NCI-H2227 (cell line): ENCODE measurements at regions not wholly inside any gene's neighbourhood (a gene's known extent, or its start where the extent isn't known, plus 50 kb on each side); places are given as distances from the start of the nearest gene placed in this dataset.

Experiments
- DNase-seq: peaks from one replicate; lab custom pipeline; 2025; ENCODE audit not compliant: unreplicated experiment; lab: John Stamatoyannopoulos, UW

DNA sequence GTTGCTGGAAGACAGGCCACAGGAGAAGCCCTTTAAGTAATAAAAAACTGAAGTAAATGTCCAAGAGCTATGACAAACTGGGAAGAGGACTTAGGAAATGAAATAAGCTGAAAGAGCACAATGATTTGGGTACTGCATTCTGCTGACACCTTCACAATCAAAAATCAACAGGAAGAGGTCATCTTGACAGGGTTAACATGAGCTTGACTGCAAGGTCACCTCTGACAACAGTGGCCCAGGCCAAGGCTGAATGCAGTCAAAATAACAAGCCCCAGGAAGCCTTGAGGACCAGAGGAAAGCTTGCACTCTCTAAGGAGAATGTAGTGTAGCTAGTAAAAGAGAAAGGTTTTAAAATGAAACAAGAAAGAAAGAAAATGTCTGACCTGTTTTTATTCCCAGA lies 179.3 kb downstream of the SEC16B start:
- no peak for DNase-seq

DNA sequence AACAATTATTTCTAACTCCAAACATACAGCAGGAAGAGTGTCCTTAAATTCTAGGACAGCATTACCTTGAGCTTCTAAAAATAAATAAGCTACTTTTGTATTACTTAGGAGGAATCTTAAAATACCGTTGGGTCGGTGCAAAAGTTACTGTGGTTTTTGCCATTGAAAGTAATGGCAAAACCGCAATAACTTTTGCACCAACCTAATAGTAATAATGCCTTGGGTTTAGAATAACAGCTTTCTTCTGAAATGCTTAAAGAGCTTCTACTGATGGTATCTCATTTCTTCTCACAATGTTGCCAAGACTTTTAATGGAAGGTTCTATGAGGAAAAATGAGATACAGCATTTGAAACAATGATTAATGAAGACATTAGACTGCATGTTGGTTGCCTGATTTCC lies 179.9 kb downstream of the SEC16B start:
- DNase-seq, result no peak

DNA sequence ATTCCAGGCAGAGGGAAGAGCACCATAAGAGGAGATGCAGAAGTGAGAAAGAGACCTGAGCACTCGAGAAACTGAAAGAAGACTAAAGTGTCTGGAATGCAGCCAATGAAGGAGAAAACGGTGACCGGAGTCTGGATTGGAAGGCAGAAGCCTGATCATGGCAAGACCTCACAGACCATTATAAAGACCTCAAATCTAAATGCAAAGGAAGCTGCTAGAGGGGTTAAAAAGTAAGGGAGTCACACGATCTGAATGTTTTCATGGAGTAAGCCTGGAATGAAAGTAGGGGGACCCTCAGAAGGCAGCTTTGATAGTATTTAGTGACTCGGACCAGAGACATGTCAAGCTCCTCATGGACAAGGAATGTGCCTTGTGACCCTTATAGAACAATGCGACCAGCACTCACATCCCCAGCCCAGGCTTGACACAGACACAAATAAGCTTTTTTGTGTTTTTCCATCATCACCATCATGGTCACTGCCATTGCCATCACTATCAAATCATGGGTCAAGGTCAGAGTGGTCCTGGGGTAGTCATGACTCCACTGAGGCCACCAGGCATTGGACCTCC lies 183.6 kb downstream of the SEC16B start:
- DNase-seq, result no peak

DNA sequence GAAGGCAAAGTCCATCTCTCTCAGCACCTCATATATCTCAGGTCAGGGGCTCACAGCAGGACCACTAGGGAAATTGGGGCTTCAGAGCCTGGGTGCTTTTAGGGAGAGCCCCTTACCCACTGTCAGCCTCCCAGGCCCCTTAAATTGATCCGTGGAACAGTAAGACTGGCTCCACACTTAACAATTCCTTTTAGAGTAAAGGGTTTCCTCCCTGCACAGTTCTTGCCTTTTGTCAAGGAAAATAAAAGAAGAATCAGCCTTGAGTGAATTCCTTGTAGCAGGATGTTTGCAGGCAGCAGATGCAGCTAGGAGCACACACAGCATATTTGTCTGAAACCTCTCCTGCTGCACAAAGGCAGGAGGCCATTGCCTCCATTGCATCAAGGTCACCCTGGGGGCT lies 184.9 kb downstream of the SEC16B start:
- no peak for DNase-seq

DNA sequence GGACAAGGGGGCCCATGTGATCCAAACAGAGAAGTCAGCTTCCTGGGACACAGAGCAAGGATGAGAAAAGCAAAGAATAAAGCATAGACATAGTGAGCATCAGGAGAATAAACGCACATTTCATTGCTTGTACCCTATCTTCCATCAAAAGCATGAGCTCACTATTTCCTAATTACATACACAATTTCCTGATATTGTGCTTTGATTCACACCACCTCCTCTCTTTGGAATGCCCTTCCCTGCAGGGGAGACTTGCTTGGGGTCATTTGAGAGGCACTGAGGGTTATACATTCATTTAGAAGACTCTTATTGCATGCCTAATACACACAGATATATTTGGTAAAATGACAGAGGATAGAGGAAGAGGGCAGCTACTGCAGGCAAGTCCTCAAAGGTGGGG lies 185.4 kb downstream of the SEC16B start:
- DNase-seq, result no peak

DNA sequence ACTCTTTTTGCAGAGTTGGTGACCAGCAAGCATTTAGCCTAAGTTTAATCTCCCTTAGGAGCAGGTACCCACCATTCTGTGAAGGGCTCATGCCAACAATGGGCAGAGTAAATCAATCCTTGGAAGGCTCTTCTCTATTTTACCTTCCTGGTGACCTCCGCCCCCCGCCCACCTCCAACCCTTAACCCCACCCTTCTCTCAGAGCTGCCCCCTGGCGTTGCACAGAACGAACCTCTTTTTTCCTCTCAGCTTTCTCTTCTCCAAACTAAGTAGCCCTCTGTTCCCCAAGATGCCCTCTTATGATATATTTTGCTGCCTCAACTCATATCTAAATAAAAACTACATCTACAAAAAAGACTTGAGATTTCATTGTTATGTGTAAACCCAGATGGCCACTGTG lies 186.8 kb downstream of the SEC16B start:
- DNase-seq, result no peak

DNA sequence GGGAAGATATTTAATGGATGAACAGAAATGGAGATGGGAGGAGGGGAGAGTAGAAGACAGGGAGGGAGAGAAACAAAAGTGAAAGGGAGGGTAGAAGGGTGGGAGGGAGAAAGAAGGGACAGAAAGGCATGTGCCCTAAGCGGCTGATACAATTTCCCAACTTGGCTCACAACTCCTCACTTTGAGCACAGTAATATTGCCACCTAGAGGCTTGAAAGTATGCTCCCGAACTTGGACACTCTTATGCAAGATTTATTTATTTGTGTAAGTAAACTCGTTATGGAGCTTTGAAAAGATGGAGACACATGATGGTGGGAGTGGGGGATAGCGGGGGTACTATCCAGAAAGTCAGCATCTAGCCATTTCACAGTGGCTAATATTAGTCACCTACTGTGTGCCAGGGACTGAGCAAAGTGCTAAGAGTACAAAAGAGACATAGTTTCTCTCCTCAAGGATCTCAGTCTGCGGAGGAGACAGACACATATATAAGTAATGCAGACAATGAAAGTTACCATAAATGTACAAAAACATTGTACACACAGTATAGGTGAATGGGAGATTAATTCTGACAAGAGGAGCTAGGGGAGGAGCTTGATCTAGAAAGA lies 189.7 kb downstream of the SEC16B start:
- peak; percentile 58 for DNase-seq

DNA sequence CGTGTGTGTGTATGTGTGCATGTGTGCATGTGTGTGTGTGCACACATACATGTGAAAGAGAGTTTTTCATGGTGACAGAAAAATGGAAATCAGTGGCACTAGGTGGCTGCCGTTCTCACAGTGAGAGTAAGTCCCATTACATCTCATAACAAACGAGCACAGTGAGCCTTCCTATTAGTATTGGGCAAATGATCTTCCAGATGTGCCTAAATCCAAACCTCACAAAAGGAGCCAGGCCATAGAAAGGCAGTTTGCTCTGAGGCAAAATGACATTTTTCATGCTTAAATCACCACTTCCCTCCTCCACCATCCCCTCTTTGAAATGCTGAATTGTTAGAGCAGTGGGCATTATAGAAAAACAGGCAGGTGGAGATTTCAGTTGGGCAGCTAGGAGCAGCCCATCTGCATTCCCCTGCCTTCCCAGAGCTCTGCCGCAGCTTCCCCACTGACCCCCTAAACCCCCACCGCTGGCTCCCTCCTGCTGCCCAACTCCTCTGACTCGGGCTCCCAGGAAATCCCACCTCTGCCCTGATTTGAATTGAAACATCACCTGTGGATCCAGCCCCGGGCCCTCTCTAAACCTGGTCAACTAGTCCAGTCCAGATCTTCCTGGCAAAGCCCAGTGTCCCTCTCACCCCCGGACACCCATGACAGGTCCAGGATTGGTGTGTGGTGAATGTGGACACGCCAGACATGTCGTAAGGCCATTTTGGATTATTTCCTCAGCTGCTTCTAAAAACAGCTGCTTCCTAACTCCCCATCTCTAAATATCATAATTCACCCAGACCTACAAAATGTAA lies 190.5 kb downstream of the SEC16B start:
- DNase-seq, result no peak

DNA sequence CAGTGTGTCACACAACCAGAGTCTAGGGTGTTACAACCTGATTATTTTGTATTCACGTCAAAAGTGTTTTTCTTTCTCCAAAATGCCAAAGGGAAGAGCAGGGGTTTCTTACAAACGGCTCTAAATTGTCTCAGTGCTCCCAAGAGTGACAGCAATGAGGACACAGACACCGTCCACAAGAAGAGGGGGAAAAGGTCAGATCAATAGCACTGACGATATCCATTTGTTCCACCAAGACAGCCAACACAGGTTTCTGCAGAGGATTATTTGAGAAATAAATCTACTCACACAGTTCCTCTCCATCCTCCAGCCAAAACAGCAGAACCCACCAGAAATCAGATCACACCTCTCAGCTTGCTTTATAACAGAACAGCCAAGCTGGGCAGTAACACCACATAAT lies 193.9 kb downstream of the SEC16B start:
- no peak for DNase-seq

DNA sequence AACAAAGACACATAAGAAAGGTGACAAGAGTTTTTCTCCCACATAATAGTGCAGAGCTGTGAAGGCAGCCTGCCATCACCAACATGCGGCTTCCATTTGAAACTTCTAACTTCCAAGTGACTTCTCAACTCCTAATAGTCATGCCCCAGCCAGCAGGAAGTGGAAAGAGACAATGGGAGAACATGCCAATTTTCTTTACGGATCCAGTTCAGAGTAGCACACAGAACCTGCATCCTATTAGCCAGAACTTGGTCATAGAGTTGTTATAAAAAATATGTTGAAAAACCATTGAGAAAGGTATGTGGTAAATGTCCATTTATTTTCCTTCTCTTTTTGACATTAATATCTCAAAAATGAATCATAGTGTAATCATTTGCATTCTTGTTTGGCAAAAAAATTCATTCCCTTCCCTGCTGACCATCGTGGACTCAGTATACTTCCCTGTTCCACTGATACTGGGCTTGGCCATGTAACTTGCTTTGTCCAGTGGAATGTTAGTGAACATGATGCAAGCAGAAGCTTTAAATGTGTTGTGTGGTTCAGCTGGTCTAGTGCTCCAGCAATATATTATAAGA lies 197.4 kb downstream of the SEC16B start:
- DNase-seq, result no peak

DNA sequence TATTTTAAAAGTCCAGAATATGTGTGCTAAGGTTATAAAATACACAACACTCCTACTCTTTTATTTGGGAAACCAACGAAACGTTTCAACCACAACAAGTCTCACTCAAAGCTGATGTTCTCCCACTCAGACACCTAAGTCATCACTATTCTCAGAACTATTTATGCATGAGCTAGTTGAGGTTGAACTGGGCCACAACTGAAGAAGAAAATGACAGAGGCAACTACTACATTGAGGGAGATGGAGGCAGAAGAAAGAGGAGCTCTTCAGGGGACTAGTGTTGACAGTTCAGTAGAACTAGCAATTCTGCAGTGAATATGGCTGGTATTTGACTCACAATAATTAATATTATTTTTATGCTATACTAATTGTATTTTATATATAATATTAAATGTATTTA lies 198.2 kb downstream of the SEC16B start:
- DNase-seq, result no peak

DNA sequence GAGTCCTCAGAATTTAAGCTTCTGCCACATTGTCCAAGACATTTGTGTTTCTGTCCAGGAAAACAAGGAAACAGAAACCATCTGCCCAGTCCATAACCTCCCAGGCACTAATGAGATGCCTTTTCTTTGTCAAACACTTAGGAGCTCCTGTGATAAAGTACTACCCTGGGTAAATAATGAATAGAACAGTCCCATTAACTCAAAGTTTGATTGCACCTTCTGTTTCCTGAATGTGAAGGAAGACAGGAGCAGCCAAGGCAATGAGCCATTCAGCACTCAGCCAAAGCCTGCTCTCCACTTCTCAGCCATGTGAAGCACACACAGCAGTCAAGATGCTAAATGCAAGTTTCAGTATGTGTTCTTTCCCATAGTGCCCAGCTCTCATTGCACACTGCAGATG lies 199.8 kb downstream of the SEC16B start:
- DNase-seq, result peak; percentile 12

DNA sequence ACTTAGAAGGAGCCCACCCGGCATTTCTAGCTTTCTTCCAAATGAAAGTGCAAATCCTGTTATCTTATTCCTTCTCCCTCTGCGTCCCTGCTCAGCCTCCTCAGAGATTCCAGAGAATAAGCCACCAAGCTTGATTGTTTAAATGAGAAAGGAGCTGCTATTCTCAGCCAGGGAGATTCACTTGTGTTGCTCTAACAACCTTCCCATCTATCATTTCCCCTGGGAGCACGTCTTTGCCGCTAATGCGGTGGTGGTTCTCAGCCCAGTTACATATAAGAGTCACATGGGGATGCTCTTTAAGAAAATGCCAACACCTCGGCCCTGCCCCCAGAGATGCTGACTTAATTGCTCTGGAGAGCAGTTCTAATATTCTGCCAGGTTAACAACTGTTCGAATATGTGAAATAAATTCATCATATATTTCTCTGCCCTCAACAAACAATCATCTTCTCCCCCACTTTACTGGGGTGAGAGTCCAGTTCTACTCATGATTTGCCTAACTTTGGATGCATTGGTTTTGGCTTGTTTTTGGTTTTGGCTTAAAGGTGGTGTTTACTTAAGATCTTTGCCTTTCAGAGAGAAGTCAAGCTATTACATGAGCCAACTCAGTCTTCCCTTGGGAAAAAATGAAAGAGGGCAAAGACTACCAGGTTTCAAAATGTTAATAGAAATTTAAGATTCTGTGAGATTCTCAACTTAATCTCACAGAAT lies 213.9 kb downstream of the SEC16B start:
- DNase-seq, result no peak

DNA sequence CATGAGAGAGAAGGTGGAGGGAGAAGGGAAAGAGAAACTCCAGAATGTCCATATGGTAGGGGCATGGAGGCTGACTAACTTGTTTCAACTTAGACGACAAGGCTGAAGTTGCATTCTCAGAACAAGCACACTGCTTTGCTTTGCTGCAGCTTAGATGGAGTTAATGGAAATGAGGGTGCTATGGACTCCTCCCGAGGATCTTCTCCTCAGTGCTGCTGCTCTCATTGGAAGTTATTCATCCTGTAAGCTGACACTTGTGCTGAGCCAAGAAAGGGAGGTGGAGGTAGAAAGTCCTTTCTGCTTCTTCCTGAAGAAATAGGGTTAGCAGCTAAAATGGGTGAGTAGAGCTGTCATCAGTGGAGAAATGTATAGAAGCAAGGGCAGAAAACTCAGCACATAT lies 215.3 kb downstream of the SEC16B start:
- no peak for DNase-seq

DNA sequence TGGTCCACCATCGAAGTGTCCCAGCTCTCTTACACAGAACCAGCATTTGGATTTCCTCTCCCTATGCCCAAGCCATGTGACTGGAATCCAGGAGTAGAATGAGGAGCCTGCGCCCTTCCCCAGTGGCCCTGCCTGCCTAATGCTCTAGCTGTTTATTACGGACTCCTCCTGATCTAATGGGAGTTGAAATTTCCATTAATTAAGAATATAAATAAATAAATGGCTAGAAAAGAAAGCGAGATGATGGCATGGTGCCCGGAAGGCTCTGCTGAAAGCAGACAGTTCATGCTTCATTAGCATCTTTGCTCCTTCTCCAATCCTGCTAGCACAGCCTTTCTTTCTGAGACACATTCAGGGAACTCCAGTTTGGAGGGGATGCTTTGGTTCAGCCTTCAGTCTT lies 216.2 kb downstream of the SEC16B start:
- no peak for DNase-seq

DNA sequence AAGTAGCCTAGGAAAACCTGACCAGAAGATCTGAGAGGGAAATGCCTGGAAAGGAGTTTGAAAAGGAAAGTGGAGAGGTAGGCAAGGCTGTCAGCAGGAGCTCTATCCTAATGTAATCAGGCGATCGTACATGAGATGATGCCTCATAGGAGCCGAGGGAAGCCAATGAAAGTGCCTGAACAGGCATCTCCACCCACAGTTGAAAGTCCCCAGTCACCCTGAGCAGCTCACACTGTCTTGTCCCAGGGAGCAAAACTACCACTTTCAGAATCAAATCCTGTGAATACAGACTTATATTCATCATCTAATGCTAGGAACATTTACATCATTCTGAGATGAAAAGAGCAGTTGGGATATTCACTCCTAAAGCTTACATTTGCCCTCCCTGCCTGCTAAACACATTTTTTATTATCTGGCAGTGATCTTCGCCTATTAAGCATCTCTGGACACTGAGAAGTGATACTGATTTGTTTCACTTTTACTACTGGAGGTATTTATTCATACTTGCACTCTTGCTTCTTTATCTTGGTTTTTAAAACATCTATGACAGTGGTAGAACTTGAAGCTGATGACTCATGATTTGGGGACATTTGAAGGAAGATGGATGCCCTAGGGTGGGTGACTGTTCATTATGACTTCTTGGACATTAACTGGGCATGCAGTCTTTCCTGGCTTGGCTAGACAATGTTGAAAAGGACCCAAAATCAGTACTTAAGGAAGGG lies 221.6 kb downstream of the SEC16B start:
- no peak for DNase-seq

DNA sequence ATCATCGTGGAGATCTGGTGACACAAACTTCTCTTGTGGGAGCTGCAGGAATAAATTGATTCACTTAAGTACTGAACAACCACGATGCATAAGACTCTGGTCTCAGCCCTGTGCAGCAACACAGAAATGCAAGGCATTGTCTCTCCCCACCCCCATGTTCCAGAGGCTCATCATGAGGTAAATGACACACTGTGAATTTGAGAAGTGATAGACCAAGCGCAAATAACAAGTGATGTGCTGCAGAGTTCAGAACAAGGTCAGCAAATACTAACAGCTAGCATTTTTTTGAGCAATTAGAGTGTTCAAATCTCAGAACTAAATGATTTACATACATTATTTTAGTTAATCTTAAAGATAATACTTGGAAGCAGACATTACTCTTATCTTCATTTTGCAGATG lies 223.7 kb downstream of the SEC16B start:
- no peak for DNase-seq

DNA sequence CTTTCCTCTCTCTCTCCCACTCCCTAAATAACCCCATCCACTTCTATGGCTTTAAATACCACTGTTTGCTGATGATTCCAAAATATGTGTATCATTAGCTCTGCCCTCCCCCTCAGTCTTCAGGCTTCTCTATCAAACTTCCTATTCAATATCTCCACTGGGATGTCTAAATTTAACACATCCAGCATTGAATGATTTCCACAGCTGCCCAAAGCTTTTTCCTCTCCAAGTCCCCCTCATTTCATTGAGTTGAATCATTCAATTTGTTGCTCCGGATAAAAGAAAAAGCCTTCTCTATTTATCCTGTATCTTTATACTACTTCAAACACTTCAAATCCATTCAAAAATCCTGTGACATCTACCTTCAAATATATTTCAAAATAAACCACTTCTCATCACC lies 225.0 kb downstream of the SEC16B start:
- DNase-seq, result no peak

DNA sequence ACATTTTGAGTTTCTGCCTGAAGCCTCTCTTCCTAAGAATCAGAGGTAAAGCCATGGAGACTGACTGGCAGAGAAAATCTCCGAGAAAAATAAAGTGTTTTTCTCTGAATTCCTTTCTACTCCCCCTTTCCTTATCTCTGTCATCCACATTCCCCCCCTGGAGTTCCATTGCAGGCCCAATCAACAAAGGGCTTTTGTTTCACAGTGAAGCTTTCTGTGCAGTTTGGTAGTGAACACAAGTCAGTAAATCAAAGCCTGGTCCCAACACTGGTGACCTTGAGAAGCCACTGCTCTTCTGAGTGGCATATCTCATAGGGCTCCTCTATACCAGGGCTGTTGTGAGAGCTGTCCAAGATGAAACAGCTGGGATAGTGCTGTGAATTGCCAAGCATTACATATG lies 228.4 kb downstream of the SEC16B start:
- no peak for DNase-seq

DNA sequence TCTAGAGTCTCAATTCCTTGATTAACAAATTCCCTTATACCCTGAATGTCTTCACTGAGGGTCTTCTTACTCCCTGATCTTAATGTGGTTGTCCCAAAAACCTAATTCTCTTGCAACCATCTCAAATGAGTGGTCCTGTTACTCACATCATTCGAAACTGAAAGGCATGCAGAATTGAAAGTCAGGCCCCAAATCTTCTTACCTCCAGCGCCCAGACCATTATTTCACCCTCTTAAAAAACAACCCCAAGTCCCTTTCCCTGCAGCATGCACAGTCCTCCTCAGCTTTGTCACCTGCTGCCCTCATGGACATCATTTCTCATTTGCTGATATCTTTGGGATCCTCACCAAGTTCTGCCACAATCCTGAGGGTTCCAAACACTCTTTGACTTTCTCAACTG lies 230.1 kb downstream of the SEC16B start:
- DNase-seq, result no peak

DNA sequence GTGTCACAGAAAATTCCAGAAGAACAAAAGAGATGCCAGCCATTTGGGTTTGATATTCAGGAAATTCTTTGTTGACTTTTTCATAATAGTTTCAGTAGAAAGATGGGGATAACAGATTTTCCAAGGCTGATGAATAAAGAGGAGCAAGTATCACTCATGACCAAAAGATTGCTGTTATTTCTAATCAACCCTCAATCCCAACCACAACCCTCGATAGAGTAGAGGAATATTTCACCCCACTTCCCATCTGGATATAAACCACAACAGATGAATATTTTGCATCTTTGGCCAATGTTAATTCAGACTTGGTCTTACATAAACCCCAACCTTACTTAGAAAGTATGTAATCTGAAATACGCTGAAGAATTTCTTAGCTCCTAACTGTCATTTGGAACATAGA lies 232.4 kb downstream of the SEC16B start:
- DNase-seq, result no peak
